ENCODE measurements at regions not wholly inside any gene's neighbourhood (a gene's known extent, or its start where the extent isn't known, plus 50 kb on each side); places are given as distances from the start of the nearest gene placed in this dataset.

- TF ChIP-seq ZNF770 (CRISPR knock-in tag; IDR thresholded peaks at IDR 0.05) (no peak), TEF (CRISPR knock-in tag; IDR thresholded peaks at IDR 0.05) (no peak), ZNF143 (CRISPR knock-in tag; IDR thresholded peaks at IDR 0.05) (no peak)
Observed at GRCh38 chr18:64259871-64260270, 111.0 kb upstream of the LINC00305 start (continued).

DNA sequence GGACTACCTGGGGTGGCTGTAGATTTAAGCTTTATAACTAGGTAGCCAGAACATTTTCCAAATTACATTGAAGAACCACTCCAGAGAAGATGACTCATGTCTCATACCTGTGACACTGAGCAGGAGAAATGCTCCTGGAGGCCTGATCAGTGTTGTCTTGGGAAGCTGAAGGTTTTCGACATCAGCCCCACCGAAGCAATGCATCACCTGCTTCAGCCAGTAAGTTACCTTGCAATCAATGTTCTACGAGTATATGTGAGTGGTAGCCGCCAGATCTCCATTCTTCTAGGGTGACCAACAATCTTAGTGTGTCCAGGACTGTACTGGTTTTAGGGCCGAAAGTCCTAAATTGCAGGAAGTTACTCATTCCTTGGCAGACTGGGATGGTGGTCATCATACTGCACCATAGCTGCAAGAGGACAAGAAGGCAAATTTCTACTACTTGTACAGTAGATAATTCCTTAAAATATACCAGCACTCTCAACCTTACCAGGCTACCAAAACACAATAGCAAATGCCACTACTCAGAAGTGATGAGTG lies 109.3 kb upstream of the LINC00305 start:
- CTCF ChIA-PET (ENCODE audit: low intra/inter-chr PET ratio, low total read pairs): no interaction called here
- no peak overlapping the region for H2AFZ ChIP-seq (ENCODE audit: low read length)
- POLR2A ChIA-PET: no interaction called here
- TF ChIP-seq ERF (CRISPR knock-in tag; IDR thresholded peaks at IDR 0.05) (no peak), TARDBP (CRISPR knock-in tag; IDR thresholded peaks at IDR 0.05) (no peak), CBFB (CRISPR knock-in tag; IDR thresholded peaks at IDR 0.05) (no peak), TRIM24 (CRISPR knock-in tag; IDR thresholded peaks at IDR 0.05) (no peak), ZNF232 (CRISPR knock-in tag; IDR thresholded peaks at IDR 0.05; ENCODE audit: borderline replicate concordance) (no peak), TGIF2 (CRISPR knock-in tag; IDR thresholded peaks at IDR 0.05) (no peak), ZNF331 (CRISPR knock-in tag; IDR thresholded peaks at IDR 0.05) (no peak), ZC3H13 (CRISPR knock-in tag; IDR thresholded peaks at IDR 0.05) (no peak), ZNF253 (CRISPR knock-in tag; IDR thresholded peaks at IDR 0.05; ENCODE audit: borderline replicate concordance) (no peak), PHF20 (CRISPR knock-in tag; IDR thresholded peaks at IDR 0.05) (no peak), WIZ (CRISPR knock-in tag; IDR thresholded peaks at IDR 0.05) (no peak), FOSL2 (CRISPR knock-in tag; IDR thresholded peaks at IDR 0.05) (no peak)
- TF ChIP-seq, protein P1, sequence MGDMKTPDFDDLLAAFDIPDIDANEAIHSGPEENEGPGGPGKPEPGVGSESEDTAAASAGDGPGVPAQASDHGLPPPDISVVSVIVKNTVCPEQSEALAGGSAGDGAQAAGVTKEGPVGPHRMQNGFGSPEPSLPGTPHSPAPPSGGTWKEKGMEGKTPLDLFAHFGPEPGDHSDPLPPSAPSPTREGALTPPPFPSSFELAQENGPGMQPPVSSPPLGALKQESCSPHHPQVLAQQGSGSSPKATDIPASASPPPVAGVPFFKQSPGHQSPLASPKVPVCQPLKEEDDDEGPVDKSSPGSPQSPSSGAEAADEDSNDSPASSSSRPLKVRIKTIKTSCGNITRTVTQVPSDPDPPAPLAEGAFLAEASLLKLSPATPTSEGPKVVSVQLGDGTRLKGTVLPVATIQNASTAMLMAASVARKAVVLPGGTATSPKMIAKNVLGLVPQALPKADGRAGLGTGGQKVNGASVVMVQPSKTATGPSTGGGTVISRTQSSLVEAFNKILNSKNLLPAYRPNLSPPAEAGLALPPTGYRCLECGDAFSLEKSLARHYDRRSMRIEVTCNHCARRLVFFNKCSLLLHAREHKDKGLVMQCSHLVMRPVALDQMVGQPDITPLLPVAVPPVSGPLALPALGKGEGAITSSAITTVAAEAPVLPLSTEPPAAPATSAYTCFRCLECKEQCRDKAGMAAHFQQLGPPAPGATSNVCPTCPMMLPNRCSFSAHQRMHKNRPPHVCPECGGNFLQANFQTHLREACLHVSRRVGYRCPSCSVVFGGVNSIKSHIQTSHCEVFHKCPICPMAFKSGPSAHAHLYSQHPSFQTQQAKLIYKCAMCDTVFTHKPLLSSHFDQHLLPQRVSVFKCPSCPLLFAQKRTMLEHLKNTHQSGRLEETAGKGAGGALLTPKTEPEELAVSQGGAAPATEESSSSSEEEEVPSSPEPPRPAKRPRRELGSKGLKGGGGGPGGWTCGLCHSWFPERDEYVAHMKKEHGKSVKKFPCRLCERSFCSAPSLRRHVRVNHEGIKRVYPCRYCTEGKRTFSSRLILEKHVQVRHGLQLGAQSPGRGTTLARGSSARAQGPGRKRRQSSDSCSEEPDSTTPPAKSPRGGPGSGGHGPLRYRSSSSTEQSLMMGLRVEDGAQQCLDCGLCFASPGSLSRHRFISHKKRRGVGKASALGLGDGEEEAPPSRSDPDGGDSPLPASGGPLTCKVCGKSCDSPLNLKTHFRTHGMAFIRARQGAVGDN (CRISPR knock-in tag; IDR thresholded peaks at IDR 0.05): no peak
- TF ChIP-seq, protein P2, sequence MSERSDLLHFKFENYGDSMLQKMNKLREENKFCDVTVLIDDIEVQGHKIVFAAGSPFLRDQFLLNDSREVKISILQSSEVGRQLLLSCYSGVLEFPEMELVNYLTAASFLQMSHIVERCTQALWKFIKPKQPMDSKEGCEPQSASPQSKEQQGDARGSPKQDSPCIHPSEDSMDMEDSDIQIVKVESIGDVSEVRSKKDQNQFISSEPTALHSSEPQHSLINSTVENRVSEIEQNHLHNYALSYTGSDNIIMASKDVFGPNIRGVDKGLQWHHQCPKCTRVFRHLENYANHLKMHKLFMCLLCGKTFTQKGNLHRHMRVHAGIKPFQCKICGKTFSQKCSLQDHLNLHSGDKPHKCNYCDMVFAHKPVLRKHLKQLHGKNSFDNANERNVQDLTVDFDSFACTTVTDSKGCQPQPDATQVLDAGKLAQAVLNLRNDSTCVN (CRISPR knock-in tag; IDR thresholded peaks at IDR 0.05; ENCODE audit: borderline replicate concordance): no peak
- H3K4me2 ChIP-seq (ENCODE audit: low read depth, low read length): no peak overlapping the region
- intact Hi-C loops (cut with micrococcal nuclease; ENCODE audit: unreplicated experiment): no loop called here
- ATAC-seq: no peak
- no peaks in the 10 kb centered on the region for H3K4me1 ChIP-seq (ENCODE audit: insufficient read depth, low read length)
- H3K79me2 ChIP-seq (ENCODE audit: insufficient read depth, low read length): no peaks in the 10 kb centered on the region
- no peaks in the 10 kb centered on the region for H4K20me1 ChIP-seq (ENCODE audit: insufficient read depth, low read length)
- H3K27ac ChIP-seq (ENCODE audit: extremely low read length, insufficient read depth, low read length): no peak overlapping the region
- FAIRE-seq: no peak
- no peak overlapping the region for H3K4me3 ChIP-seq (replicated peaks in 1 of 3; ENCODE audit: insufficient read depth in 1 of 3, low read depth in 2 of 3, low read length in 3 of 3)
- in situ Hi-C loops (cut with HindIII; ENCODE audit: extremely low pct_ligation_motif_present, low pct_unique_long_range_greater_than_20kb): no loop called here
- H3K36me3 ChIP-seq (replicated peaks in 1 of 2; ENCODE audit: control insufficient read depth in 1 of 2, insufficient read depth in 2 of 2, low read length in 2 of 2): no peaks in the 10 kb centered on the region
- peaks cover 18% of the 10 kb centered on the region for H3K9me3 ChIP-seq (ENCODE audit: low read length)
- no peaks in the 10 kb centered on the region for H3K27me3 ChIP-seq (ENCODE audit: control insufficient read depth in 1 of 2, insufficient read depth in 2 of 2, low read length in 2 of 2)
- BruUV-seq (replicated peaks): no TSS peak
- no peak overlapping the region for H3K9ac ChIP-seq (ENCODE audit: insufficient read depth, low read depth, low read length)
- WGBS (ENCODE audit: low lambda C conversion rate): 61% methylated on average over 4 of the region's 5 CpGs
- no peak for DNase-seq (ENCODE audit: low spot score)
